ENCODE measurements at regions not wholly inside any gene's neighbourhood (a gene's known extent, or its start where the extent isn't known, plus 50 kb on each side); places are given as distances from the start of the nearest gene placed in this dataset.

DNA sequence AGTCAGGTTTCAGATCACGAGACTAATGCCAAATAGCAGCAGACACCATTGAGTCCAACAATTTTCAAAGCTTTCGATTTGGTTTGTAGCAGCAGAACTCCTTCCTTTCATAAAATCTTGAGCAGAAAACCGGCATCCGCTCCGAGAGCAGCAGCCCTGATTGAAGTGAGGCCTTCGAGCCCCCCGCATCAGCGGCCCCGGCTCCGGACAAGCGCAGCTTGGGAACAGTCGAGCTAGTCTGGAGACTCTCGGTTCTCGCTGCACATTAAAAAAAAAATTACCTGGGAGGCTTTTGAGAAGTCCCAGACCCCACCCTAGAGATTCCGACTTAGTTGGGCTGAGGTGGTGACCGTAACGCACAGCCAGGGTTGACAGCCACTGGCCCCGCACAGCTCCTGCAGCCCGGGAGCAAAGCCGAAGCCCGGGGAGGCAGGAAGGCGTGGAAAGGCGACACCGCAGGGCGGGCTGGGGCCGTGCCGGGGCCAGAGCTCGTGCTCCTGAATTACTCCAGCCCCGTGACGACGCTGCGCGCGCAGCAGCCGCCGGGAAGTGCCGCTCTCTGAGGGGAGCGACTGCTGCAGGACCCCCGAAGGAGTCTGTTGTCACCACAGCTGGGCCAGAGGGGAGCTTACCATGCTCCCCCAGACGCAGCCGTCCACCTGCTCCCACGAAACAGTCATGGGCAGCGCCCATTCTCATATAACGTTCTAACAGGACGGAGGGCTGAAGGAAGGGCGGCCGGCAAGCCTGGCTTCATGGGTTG, 57.8 kb downstream of the SPATA19 start:
- Histone ChIP-seq H3K4me3 (replicated peaks in 1 of 3; ENCODE audit: insufficient read depth in 1 of 3, low read depth in 2 of 3, low read length in 3 of 3) (no peak overlapping the region), H2AFZ (ENCODE audit: low read length) (no peak overlapping the region), H3K4me2 (ENCODE audit: low read depth, low read length) (no peak overlapping the region), H3K4me1 (ENCODE audit: insufficient read depth, low read length) (no peaks in the 10 kb centered on the region), H3K79me2 (ENCODE audit: insufficient read depth, low read length) (no peaks in the 10 kb centered on the region), H4K20me1 (ENCODE audit: insufficient read depth, low read length) (no peaks in the 10 kb centered on the region), H3K27me3 (ENCODE audit: control insufficient read depth in 1 of 2, insufficient read depth in 2 of 2, low read length in 2 of 2) (peaks cover 0 to 15% of the 10 kb centered on the region in 2 experiments; a peak in 3 of 5 replicates), H3K27ac (ENCODE audit: extremely low read length, insufficient read depth, low read length) (no peak overlapping the region), H3K9ac (ENCODE audit: insufficient read depth, low read depth, low read length) (no peak overlapping the region), H3K36me3 (replicated peaks in 1 of 2; ENCODE audit: control insufficient read depth in 1 of 2, insufficient read depth in 2 of 2, low read length in 2 of 2) (no peaks in the 10 kb centered on the region), H3K9me3 (ENCODE audit: low read length) (peaks cover 4% of the 10 kb centered on the region; the same call in 1 of the 2 replicates)
- TF ChIP-seq ZNF460 (CRISPR knock-in tag; IDR thresholded peaks at IDR 0.05; ENCODE audit: borderline replicate concordance), result no peak
- DNase-seq (ENCODE audit: low spot score) (no peak), ATAC-seq (no peak; the same call in 2 of the 3 replicates), FAIRE-seq (no peak)
- ChIA-PET POLR2A (no interaction called here), CTCF (ENCODE audit: low intra/inter-chr PET ratio, low total read pairs) (no interaction called here)
- WGBS (ENCODE audit: low lambda C conversion rate), result 32% methylated on average over 21 of the region's 47 CpGs
- BruUV-seq (replicated peaks), result no TSS peak
- in situ Hi-C loops (cut with HindIII; ENCODE audit: extremely low pct_ligation_motif_present, low pct_unique_long_range_greater_than_20kb) (no loop called here), intact Hi-C loops (cut with micrococcal nuclease; ENCODE audit: unreplicated experiment) (no loop called here)

DNA sequence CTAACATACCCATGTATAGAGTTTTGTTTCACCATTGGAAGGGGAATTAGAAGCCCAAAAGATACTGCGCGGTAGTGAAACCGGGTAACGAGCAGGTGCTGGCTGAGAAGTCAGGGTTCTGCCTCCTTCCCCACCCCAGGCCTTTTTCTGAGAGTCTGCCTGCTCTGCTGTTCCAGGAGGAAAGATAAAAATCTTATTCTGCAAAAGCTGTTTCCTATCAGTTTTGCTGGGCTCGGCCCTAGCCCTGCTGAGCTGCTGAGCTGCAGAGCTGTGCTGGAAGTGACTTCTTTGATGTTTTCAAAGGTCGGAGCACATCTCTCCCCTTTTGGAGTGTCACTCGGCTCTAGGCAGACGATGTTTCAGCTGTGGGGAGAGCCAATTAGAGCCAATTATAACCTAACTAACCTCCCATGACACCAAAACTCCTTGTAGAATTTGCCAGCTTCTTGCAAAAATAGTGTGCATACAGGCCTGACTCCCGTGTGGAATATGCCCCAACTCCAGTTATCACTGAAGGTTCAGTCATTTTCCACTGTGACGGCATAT, 59.4 kb downstream of the SPATA19 start:
- Histone ChIP-seq H3K79me2 (ENCODE audit: insufficient read depth, low read length) (no peaks in the 10 kb centered on the region), H3K27ac (ENCODE audit: extremely low read length, insufficient read depth, low read length) (no peak overlapping the region), H3K4me3 (replicated peaks in 1 of 3; ENCODE audit: insufficient read depth in 1 of 3, low read depth in 2 of 3, low read length in 3 of 3) (no peak overlapping the region), H3K27me3 (ENCODE audit: control insufficient read depth in 1 of 2, insufficient read depth in 2 of 2, low read length in 2 of 2) (peaks cover 0 to 15% of the 10 kb centered on the region in 2 experiments; a peak in 3 of 5 replicates), H3K4me2 (ENCODE audit: low read depth, low read length) (no peak overlapping the region), H3K9me3 (ENCODE audit: low read length) (no peaks in the 10 kb centered on the region), H3K9ac (ENCODE audit: insufficient read depth, low read depth, low read length) (no peak overlapping the region), H4K20me1 (ENCODE audit: insufficient read depth, low read length) (no peaks in the 10 kb centered on the region), H3K36me3 (replicated peaks in 1 of 2; ENCODE audit: control insufficient read depth in 1 of 2, insufficient read depth in 2 of 2, low read length in 2 of 2) (no peaks in the 10 kb centered on the region), H2AFZ (ENCODE audit: low read length) (no peak overlapping the region), H3K4me1 (ENCODE audit: insufficient read depth, low read length) (no peaks in the 10 kb centered on the region)
- FAIRE-seq (no peak), ATAC-seq (no peak), DNase-seq (ENCODE audit: low spot score) (no peak)
- WGBS (ENCODE audit: low lambda C conversion rate), result 11% methylated on average over 9 of the region's 10 CpGs
- intact Hi-C loops (cut with micrococcal nuclease; ENCODE audit: unreplicated experiment) (no loop called here), in situ Hi-C loops (cut with HindIII; ENCODE audit: extremely low pct_ligation_motif_present, low pct_unique_long_range_greater_than_20kb) (no loop called here)
- ChIA-PET CTCF (ENCODE audit: low intra/inter-chr PET ratio, low total read pairs) (no interaction called here), POLR2A (no interaction called here)
- BruUV-seq (replicated peaks), result no TSS peak
- TF ChIP-seq ZNF282 (IDR thresholded peaks at IDR 0.05; ENCODE audit: partially characterized antibody) (no peak), ZNF776 (CRISPR knock-in tag; IDR thresholded peaks at IDR 0.05) (no peak), ONECUT2 (CRISPR knock-in tag; IDR thresholded peaks at IDR 0.05) (no peak), YY1 (IDR thresholded peaks at IDR 0.05; ENCODE audit: insufficient read depth, insufficient replicate concordance, low read depth, low read length) (no peak), XRCC5 (optimal IDR thresholded peaks at IDR 0.05; ENCODE audit: low read length) (no peak), ZNF468 (CRISPR knock-in tag; IDR thresholded peaks at IDR 0.05) (no peak), ZNF253 (CRISPR knock-in tag; IDR thresholded peaks at IDR 0.05; ENCODE audit: borderline replicate concordance) (no peak), CREM (IDR thresholded peaks at IDR 0.05) (no peak), CREM (CRISPR knock-in tag; IDR thresholded peaks at IDR 0.05) (no peak), ZNF883 (CRISPR knock-in tag; IDR thresholded peaks at IDR 0.05; ENCODE audit: not compliant biosample characterization) (no peak), ISX (CRISPR knock-in tag; conservative IDR thresholded peaks at IDR 0.05) (no peak), BCL6 (CRISPR knock-in tag; IDR thresholded peaks at IDR 0.05) (no peak), ZNF160 (CRISPR knock-in tag; IDR thresholded peaks at IDR 0.05) (no peak)
- TF ChIP-seq, protein P1, sequence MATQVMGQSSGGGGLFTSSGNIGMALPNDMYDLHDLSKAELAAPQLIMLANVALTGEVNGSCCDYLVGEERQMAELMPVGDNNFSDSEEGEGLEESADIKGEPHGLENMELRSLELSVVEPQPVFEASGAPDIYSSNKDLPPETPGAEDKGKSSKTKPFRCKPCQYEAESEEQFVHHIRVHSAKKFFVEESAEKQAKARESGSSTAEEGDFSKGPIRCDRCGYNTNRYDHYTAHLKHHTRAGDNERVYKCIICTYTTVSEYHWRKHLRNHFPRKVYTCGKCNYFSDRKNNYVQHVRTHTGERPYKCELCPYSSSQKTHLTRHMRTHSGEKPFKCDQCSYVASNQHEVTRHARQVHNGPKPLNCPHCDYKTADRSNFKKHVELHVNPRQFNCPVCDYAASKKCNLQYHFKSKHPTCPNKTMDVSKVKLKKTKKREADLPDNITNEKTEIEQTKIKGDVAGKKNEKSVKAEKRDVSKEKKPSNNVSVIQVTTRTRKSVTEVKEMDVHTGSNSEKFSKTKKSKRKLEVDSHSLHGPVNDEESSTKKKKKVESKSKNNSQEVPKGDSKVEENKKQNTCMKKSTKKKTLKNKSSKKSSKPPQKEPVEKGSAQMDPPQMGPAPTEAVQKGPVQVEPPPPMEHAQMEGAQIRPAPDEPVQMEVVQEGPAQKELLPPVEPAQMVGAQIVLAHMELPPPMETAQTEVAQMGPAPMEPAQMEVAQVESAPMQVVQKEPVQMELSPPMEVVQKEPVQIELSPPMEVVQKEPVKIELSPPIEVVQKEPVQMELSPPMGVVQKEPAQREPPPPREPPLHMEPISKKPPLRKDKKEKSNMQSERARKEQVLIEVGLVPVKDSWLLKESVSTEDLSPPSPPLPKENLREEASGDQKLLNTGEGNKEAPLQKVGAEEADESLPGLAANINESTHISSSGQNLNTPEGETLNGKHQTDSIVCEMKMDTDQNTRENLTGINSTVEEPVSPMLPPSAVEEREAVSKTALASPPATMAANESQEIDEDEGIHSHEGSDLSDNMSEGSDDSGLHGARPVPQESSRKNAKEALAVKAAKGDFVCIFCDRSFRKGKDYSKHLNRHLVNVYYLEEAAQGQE (IDR thresholded peaks at IDR 0.05; ENCODE audit: borderline replicate concordance in 1 of 2, low read depth in 1 of 2, low read length in 2 of 2), result no peak
